Left lung (tissue), 4 donors: ENCODE measurements at regions not wholly inside any gene's neighbourhood (a gene's known extent, or its start where the extent isn't known, plus 50 kb on each side); places are given as distances from the start of the nearest gene placed in this dataset.
A peak's percentile ranks its signal among the peaks of the same experiment; 100 is the strongest.

Experiments
- ATAC-seq: fragments of 200-7000 bp; cut with Tn5 transposase; one replicate; pipeline ENCODE4 v1.9.1; 2020; ENCODE audit warnings: moderate library complexity
- DNase-seq, 4 donors: peaks; one replicate each; pipeline ENCODE4 v3.0.0-alpha.2; 2013 to 2020
- H3K27ac ChIP-seq, 2 donors: fragments of 200-600 bp; sonication (generic) in 1 of 2; one replicate each; pipeline versions ENCODE4 v1.5.0 to v1.8.0; 2020 to 2021
- H3K27me3 ChIP-seq, 2 donors: fragments of 200-600 bp; sonication (generic) in 1 of 2; one replicate each; pipeline versions ENCODE4 v1.5.0 to v1.8.0; 2020 to 2021
- H3K36me3 ChIP-seq, 2 donors: fragments of 200-600 bp; sonication (generic) in 1 of 2; one replicate each; pipeline versions ENCODE4 v1.5.0 to v1.8.0; 2020 to 2021
- H3K4me1 ChIP-seq, 2 donors: fragments of 200-600 bp; one replicate each; pipeline ENCODE4 v1.8.0; 2021
- H3K4me3 ChIP-seq, 2 donors: fragments of 200-600 bp; sonication (generic) in 1 of 2; one replicate each; pipeline versions ENCODE4 v1.5.0 to v1.8.0; 2020 to 2021; ENCODE audit warnings: mild to moderate bottlenecking in 1 of 2
- H3K9me3 ChIP-seq, 2 donors: fragments of 200-600 bp; sonication (generic) in 1 of 2; one replicate each; pipeline versions ENCODE4 v1.5.0 to v1.8.0; 2020 to 2021
- intact Hi-C, 2 donors: fragments of 100-400 bp; cut with DNase I; formaldehyde crosslinking; loops; one replicate each; pipeline versions ENCODE4 v1.11.2 to v1.14.2; 2022
- TF ChIP-seq, protein P1 (sequence below), 2 donors: fragments of 200-600 bp; sonication (generic) in 1 of 2; IDR thresholded peaks; one replicate each; pipeline versions ENCODE4 v1.5.0 to v1.8.0; 2021; ENCODE audit warnings: antibody characterized with exemption in 2 of 2
- donor health status: DM: no; HTN: yes; CAD: no.
- donor health status: DM: no; HTN: no; CAD: no.

DNA sequence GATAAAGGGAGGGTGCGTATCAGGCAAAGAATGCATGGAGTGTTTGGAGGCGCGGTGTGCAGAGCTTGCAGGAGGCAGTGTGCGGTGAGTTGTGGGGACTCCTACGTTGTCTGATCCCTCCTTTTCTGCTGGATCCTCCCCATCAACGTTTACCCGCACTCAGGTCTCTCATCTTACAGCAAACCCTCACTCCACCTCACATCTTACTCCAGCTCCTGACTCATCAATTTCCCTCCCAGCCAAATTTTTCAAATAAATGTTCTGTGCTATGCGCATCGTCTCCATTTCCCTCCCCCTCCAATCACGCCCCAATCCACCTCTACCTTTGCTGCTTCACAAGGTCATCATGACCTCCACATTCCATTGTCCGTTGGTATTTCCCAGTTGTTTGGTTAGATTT is 138.9 kb upstream of the KLF4 start:
- no peaks in the 10 kb centered on the region for H3K4me1 ChIP-seq
- no peak overlapping the region for H3K27ac ChIP-seq
- intact Hi-C loops = loop anchor here in 1 of 2 donors (10.0 kb wide), 1 partner anchor 56 kb away; no protein-coding TSS in a partner anchor
- H3K27me3 ChIP-seq = no peaks in the 10 kb centered on the region
- no peaks in the 10 kb centered on the region for H3K36me3 ChIP-seq
- no peak overlapping the region for H3K4me3 ChIP-seq
- no peaks in the 10 kb centered on the region for H3K9me3 ChIP-seq
- ATAC-seq (no peak), DNase-seq (no peak)
- TF ChIP-seq, protein P1, sequence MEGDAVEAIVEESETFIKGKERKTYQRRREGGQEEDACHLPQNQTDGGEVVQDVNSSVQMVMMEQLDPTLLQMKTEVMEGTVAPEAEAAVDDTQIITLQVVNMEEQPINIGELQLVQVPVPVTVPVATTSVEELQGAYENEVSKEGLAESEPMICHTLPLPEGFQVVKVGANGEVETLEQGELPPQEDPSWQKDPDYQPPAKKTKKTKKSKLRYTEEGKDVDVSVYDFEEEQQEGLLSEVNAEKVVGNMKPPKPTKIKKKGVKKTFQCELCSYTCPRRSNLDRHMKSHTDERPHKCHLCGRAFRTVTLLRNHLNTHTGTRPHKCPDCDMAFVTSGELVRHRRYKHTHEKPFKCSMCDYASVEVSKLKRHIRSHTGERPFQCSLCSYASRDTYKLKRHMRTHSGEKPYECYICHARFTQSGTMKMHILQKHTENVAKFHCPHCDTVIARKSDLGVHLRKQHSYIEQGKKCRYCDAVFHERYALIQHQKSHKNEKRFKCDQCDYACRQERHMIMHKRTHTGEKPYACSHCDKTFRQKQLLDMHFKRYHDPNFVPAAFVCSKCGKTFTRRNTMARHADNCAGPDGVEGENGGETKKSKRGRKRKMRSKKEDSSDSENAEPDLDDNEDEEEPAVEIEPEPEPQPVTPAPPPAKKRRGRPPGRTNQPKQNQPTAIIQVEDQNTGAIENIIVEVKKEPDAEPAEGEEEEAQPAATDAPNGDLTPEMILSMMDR (IDR thresholded peaks at IDR 0.05) = no peak

DNA sequence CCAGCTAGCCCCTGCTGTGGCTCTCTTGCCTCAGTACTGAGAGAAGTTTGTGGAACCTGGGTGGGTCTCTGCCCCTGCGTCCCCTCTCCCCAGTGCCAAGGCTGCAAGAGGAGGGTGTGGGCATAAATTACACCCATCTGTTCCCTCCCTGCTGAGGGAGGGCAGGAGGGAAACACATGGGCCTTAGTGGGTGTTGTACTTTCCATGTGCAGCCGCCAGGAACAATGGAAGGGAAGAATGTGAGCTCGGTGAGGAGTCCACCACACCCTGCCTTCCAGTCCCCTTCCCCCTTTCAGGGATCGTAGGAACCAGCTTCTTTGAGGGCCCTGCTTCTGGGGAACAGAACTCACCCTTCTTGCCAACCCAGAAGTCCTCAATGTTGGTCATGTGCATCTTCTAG is 138.2 kb upstream of the KLF4 start:
- Histone ChIP-seq H3K4me3 (no peak overlapping the region), H3K36me3 (no peaks in the 10 kb centered on the region), H3K27ac (no peak overlapping the region), H3K27me3 (no peaks in the 10 kb centered on the region), H3K9me3 (no peaks in the 10 kb centered on the region), H3K4me1 (no peaks in the 10 kb centered on the region)
- TF ChIP-seq, protein P1 (IDR thresholded peaks at IDR 0.05) = no peak
- DNase-seq = no peak
- no peak for ATAC-seq
- intact Hi-C loops = loop anchor here in 1 of 2 donors (10.0 kb wide), 1 partner anchor 57 kb away; no protein-coding TSS in a partner anchor

DNA sequence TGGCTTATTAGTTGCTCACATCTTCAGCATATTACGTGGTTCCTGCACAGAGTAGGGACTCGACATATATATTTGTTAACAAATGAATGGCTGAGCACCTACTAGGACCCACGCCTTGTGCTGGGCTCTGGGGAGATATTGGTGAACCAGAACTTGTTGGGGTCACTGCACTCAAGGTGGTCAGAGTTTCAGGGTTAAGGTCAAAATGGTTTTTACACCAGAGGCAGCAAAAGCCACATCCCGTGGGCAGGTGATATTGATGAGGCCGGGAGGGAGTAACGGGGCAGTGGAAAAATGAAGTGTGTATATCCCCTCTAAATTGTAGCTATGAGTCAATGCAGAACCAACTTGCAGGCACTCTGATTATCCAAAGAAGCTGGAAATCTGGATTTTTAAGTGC is 136.5 kb upstream of the KLF4 start:
- Histone ChIP-seq H3K4me3 (no peak overlapping the region), H3K27me3 (no peaks in the 10 kb centered on the region), H3K4me1 (no peaks in the 10 kb centered on the region), H3K36me3 (no peaks in the 10 kb centered on the region), H3K27ac (no peak overlapping the region), H3K9me3 (no peaks in the 10 kb centered on the region)
- TF ChIP-seq, protein P1 (IDR thresholded peaks at IDR 0.05) = no peak
- no peak for DNase-seq
- intact Hi-C loops = loop anchor here in 1 of 2 donors (10.0 kb wide), 1 partner anchor 59 kb away; no protein-coding TSS in a partner anchor
- ATAC-seq = no peak

DNA sequence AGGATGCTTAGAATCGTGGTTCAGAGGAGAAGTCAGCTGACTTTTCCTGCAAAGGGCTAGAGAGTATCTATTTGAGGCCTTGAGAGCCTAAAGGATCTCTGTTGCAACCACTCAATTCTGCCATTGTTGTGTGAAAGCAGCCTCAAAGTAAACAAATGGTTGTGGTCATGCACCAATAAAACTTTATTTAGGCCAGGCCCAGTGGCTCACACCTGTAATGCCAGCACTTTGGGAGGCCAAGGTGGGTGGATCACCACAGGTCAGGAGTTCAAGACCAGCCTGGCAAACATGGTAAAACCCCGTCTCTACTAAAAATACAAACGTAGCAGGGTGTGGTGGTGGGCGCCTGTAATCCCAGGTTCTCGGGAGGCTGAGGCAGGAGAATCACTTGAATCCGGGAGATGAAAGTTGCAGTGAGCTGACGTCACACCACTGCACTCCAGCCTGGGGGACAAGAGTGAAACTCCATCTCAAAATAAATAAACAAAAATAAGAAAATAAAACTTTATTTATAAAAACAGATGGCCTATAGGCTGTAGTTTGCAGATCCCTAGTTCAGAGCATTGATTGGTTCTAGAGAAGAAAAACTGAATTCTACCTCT is 135.9 kb upstream of the KLF4 start:
- Histone ChIP-seq H3K9me3 (no peaks in the 10 kb centered on the region), H3K27me3 (no peaks in the 10 kb centered on the region), H3K27ac (no peak overlapping the region), H3K4me3 (no peak overlapping the region), H3K36me3 (no peaks in the 10 kb centered on the region), H3K4me1 (no peaks in the 10 kb centered on the region)
- intact Hi-C loops = loop anchor here in 1 of 2 donors (10.0 kb wide), 1 partner anchor 59 kb away; no protein-coding TSS in a partner anchor
- DNase-seq (no peak), ATAC-seq (no peak)
- TF ChIP-seq, protein P1 (IDR thresholded peaks at IDR 0.05) = no peak

DNA sequence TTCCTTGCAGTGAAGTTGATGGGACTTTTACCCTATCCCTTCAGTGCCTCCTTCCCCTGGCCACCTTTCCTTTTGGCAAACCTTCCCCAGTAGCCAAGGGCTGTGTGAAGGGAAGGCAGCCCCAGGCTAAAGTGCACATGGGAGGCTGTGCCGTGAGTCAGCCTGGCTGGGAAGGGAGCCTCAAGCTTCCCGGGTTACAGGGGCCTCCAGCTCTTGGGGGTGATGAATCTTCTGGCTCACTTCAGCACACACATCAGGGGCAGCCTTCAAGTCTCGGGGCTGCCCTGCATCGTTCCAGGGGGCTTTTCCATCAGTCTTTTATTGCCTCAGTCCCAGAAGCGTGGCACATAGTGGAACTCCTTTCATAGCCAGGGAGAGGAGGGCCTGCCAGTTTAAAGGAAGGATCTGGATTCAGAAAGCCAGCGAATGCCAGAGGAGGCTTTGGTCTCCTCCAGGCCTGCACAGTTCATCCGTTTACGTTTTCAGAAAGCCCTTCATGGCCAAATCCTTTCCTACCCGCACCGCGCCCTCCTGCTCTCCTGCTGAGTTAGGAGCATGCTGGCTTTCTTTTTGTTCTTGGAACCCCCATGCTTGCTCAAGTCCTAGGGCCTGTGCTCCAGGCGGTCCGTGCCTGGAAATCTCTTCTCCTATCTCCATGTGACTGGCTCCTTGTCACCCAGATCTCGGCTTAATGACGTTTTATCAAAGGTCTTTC is 134.8 kb upstream of the KLF4 start:
- DNase-seq (no peak), ATAC-seq (peak; percentile 41)
- Histone ChIP-seq H3K27me3 (no peaks in the 10 kb centered on the region), H3K4me1 (no peaks in the 10 kb centered on the region), H3K9me3 (no peaks in the 10 kb centered on the region), H3K36me3 (no peaks in the 10 kb centered on the region), H3K4me3 (no peak overlapping the region), H3K27ac (no peak overlapping the region)
- TF ChIP-seq, protein P1 (IDR thresholded peaks at IDR 0.05) = no peak
- intact Hi-C loops = loop anchor here in 1 of 2 donors (10.0 kb wide), 1 partner anchor 60 kb away; no protein-coding TSS in a partner anchor
